ENCODE measurements at regions not wholly inside any gene's neighbourhood (a gene's known extent, or its start where the extent isn't known, plus 50 kb on each side); places are given as distances from the start of the nearest gene placed in this dataset.

GRCh38 chr7:27405780-27406179 is 163.2 kb downstream of the EVX1 start:
- TF ChIP-seq EZH2 (IDR thresholded peaks at IDR 0.05; ENCODE audit: borderline replicate concordance, low read depth, low read length, severe bottlenecking) (no peak), POLR2A (IDR thresholded peaks at IDR 0.05; ENCODE audit: low read depth, low read length) (no peak), CTCF (IDR thresholded peaks at IDR 0.05; ENCODE audit: extremely low read depth in 1 of 2, insufficient read depth in 1 of 2, low read depth in 1 of 2, low read length in 2 of 2) (no peak), POLR2AphosphoS5 (IDR thresholded peaks at IDR 0.05; ENCODE audit: insufficient read depth, low read depth, low read length) (no peak), MYC (IDR thresholded peaks at IDR 0.05; ENCODE audit: low read depth, low read length) (no peak), JUN (IDR thresholded peaks at IDR 0.05; ENCODE audit: borderline replicate concordance, insufficient read depth, insufficient read length, low read depth) (no peak), MAX (IDR thresholded peaks at IDR 0.05; ENCODE audit: insufficient read depth, insufficient read length) (no peak)
